ENCODE measurements at regions not wholly inside any gene's neighbourhood (a gene's known extent, or its start where the extent isn't known, plus 50 kb on each side); places are given as distances from the start of the nearest gene placed in this dataset.

DNA sequence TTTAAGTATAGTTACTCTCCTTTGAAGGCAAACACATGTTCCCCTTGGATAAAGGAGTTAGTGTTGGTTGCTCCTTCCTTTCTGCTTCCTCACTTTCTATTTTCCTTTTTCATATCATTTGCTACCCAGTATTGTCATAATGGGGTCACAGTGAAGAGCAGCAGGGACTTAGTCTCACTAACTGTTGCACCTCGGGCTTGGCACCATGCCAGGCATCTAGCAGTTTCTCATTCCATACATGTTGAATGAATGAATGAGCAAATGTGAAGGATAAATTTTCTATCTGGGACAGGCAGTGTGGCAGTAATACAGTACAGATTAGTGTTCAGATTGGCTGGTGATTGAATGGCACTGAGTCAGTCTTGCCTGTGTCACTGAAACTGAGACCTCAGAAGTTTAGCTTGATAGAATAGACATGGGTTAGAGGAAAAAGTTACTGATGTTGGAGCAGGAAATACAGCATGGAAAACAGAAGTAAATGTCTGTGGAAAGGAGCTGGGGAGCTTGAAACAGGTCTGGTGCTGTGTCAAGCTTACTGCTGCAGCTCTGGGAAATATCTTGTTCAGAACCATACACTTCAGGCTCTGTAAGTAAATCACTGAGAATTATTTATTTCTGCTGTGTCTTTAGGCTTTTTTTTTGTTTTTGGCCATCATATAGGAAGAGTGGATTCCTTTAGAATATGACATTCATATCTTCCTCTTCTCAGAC is 55.8 kb upstream of the PITX2 start:
- Histone ChIP-seq H3K9me3 (replicated peaks; ENCODE audit: control insufficient read depth, insufficient read depth, low read length) (no peaks in the 10 kb centered on the region), H2AFZ (ENCODE audit: low read depth, low read length) (no peak overlapping the region), H3K4me3 (replicated peaks in 1 of 3; ENCODE audit: insufficient read depth in 1 of 3, low read depth in 1 of 3, low read length in 3 of 3) (no peak overlapping the region), H4K20me1 (replicated peaks; ENCODE audit: control insufficient read depth, extremely low read depth, insufficient read depth, low read length) (no peaks in the 10 kb centered on the region), H3K79me2 (ENCODE audit: control insufficient read depth, insufficient read depth, low read length) (no peaks in the 10 kb centered on the region), H3K4me2 (ENCODE audit: insufficient read depth, low read length) (no peak overlapping the region), H3K9ac (replicated peaks; ENCODE audit: extremely low read depth, insufficient read depth, low read length) (no peak overlapping the region), H3K27me3 (ENCODE audit: control insufficient read depth in 2 of 2, insufficient read depth in 2 of 2, low read length in 2 of 2) (no peaks in the 10 kb centered on the region), H3K27ac (ENCODE audit: insufficient read depth, low read depth, low read length) (no peak overlapping the region), H3K9me1 (replicated peaks; ENCODE audit: control insufficient read depth, extremely low read depth, insufficient read depth, low read length) (no peaks in the 10 kb centered on the region), H3K4me1 (ENCODE audit: control insufficient read depth, extremely low read depth, insufficient read depth, low read length) (no peaks in the 10 kb centered on the region), H3K36me3 (ENCODE audit: control insufficient read depth in 2 of 2, extremely low read depth in 1 of 2, insufficient read depth in 2 of 2, low read length in 2 of 2) (no peaks in the 10 kb centered on the region)
- BruUV-seq (replicated peaks): no TSS peak
- TF ChIP-seq JUN (IDR thresholded peaks at IDR 0.05; ENCODE audit: borderline replicate concordance, insufficient read depth, insufficient read length, low read depth) (no peak), GATA2 (IDR thresholded peaks at IDR 0.05; ENCODE audit: insufficient read depth, insufficient read length, low read depth, low read length) (no peak), POLR2A (IDR thresholded peaks at IDR 0.05; ENCODE audit: low read depth, low read length) (no peak), FOS (IDR thresholded peaks at IDR 0.05; ENCODE audit: borderline replicate concordance, insufficient read depth, low read length) (no peak), MYC (IDR thresholded peaks at IDR 0.05; ENCODE audit: low read depth, low read length) (no peak), EZH2 (IDR thresholded peaks at IDR 0.05; ENCODE audit: borderline replicate concordance, low read depth, low read length, severe bottlenecking) (no peak)
- TF ChIP-seq, protein P1, sequence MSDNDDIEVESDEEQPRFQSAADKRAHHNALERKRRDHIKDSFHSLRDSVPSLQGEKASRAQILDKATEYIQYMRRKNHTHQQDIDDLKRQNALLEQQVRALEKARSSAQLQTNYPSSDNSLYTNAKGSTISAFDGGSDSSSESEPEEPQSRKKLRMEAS (IDR thresholded peaks at IDR 0.05; ENCODE audit: insufficient read depth, insufficient read length): no peak
- DNase-seq (ENCODE audit: low read depth, low spot score) (no peak), FAIRE-seq (no peak)
- CTCF ChIA-PET: no interaction called here
- intact Hi-C loops (cut with micrococcal nuclease): no loop called here
- dilution Hi-C loops (cut with MboI; ENCODE audit: extremely low pct_ligation_motif_present, low sequenced_read_pairs): no loop called here
- POLR2A ChIA-PET: no interaction called here

DNA sequence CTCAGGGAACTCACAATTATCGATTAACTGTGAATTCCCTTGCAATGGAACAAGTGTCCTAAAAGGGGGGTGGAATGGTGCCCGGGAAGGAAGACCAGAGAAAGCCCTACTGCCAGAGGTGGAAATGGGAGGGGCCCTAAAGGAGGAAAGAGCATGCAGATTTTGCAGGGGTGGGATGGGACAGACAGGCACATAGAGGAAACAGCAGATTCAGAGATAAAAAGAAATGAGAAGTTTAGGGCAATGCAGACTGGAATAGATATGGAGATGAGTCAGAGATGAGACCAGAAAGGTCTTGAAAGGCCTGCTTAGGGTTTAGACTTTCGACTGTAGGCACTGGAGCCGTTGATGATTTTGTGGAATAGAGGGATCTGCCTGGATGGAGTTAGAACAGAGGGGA is 57.4 kb upstream of the PITX2 start:
- BruUV-seq (replicated peaks): no TSS peak
- Histone ChIP-seq H3K9me3 (replicated peaks; ENCODE audit: control insufficient read depth, insufficient read depth, low read length) (no peaks in the 10 kb centered on the region), H3K4me2 (ENCODE audit: insufficient read depth, low read length) (no peak overlapping the region), H3K9me1 (replicated peaks; ENCODE audit: control insufficient read depth, extremely low read depth, insufficient read depth, low read length) (no peaks in the 10 kb centered on the region), H2AFZ (ENCODE audit: low read depth, low read length) (no peak overlapping the region), H3K4me1 (ENCODE audit: control insufficient read depth, extremely low read depth, insufficient read depth, low read length) (no peaks in the 10 kb centered on the region), H3K4me3 (replicated peaks in 1 of 3; ENCODE audit: insufficient read depth in 1 of 3, low read depth in 1 of 3, low read length in 3 of 3) (no peak overlapping the region), H4K20me1 (replicated peaks; ENCODE audit: control insufficient read depth, extremely low read depth, insufficient read depth, low read length) (no peaks in the 10 kb centered on the region), H3K9ac (replicated peaks; ENCODE audit: extremely low read depth, insufficient read depth, low read length) (no peak overlapping the region), H3K36me3 (ENCODE audit: control insufficient read depth in 2 of 2, extremely low read depth in 1 of 2, insufficient read depth in 2 of 2, low read length in 2 of 2) (no peaks in the 10 kb centered on the region), H3K27me3 (ENCODE audit: control insufficient read depth in 2 of 2, insufficient read depth in 2 of 2, low read length in 2 of 2) (no peaks in the 10 kb centered on the region), H3K27ac (ENCODE audit: insufficient read depth, low read depth, low read length) (no peak overlapping the region), H3K79me2 (ENCODE audit: control insufficient read depth, insufficient read depth, low read length) (no peaks in the 10 kb centered on the region)
- intact Hi-C loops (cut with micrococcal nuclease): no loop called here
- no peak for FAIRE-seq
- DNase-seq (ENCODE audit: low read depth, low spot score): no peak
- no peak for TF ChIP-seq CTCF (IDR thresholded peaks at IDR 0.05; ENCODE audit: extremely low read depth in 1 of 2, insufficient read depth in 1 of 2, low read depth in 1 of 2, low read length in 2 of 2)
- TF ChIP-seq JUN (IDR thresholded peaks at IDR 0.05; ENCODE audit: borderline replicate concordance, insufficient read depth, insufficient read length, low read depth): no peak
- TF ChIP-seq MYC (IDR thresholded peaks at IDR 0.05; ENCODE audit: low read depth, low read length): no peak
- no peak for TF ChIP-seq GATA2 (IDR thresholded peaks at IDR 0.05; ENCODE audit: insufficient read depth, insufficient read length, low read depth, low read length)
- TF ChIP-seq POLR2AphosphoS5 (IDR thresholded peaks at IDR 0.05; ENCODE audit: insufficient read depth, low read depth, low read length): no peak
- TF ChIP-seq, protein P1 (IDR thresholded peaks at IDR 0.05; ENCODE audit: insufficient read depth, insufficient read length): no peak
- TF ChIP-seq FOS (IDR thresholded peaks at IDR 0.05; ENCODE audit: borderline replicate concordance, insufficient read depth, low read length): no peak
- ChIA-PET CTCF (no interaction called here), POLR2A (no interaction called here)
- dilution Hi-C loops (cut with MboI; ENCODE audit: extremely low pct_ligation_motif_present, low sequenced_read_pairs): no loop called here

All from endothelial cell of umbilical vein (primary cell).